B cell (primary cell): ENCODE measurements at regions not wholly inside any gene's neighbourhood (a gene's known extent, or its start where the extent isn't known, plus 50 kb on each side); places are given as distances from the start of the nearest gene placed in this dataset.

Source experiments
- ATAC-seq: fragments of 200-7000 bp; cut with Tn5 transposase; one replicate; pipeline ENCODE4 v1.10.0; 2021; ENCODE audit warnings: low read depth, mild to moderate bottlenecking, moderate number of reproducible peaks, moderate library complexity
- CTCF ChIA-PET: fragments of 350-600 bp; sonication (Branson Sonifier 250); formaldehyde crosslinking; loops from one replicate; lab custom pipeline; 2021; ENCODE audit warnings: antibody characterized with exemption, inconsistent platforms; lab: Charles Lee
- POLR2A ChIA-PET: fragments of 350-600 bp; sonication (Branson Sonifier 250); formaldehyde crosslinking; loops from one replicate; lab custom pipeline; 2021; ENCODE audit warnings: antibody characterized with exemption; lab: Charles Lee
- DNase-seq: peaks from one replicate; pipeline ENCODE4 v3.0.0; 2013
- H2AFZ ChIP-seq: 2 replicates; pipeline ENCODE4 v1.6.1; 2012; ENCODE audit warnings: mild to moderate bottlenecking, low read depth, low read length; ENCODE audit not compliant: insufficient read depth, poor library complexity, severe bottlenecking
- H3K27ac ChIP-seq, 2 donors: 1 replicate in 1 of 2; 2 replicates in 1 of 2; pipeline ENCODE4 v1.5.1; 2012 to 2013; ENCODE audit warnings: low read length in 2 of 2, mild to moderate bottlenecking in 2 of 2, moderate library complexity in 1 of 2
- H3K27me3 ChIP-seq, 4 experiments: fragments of 200-600 bp in 1 of 4; sonication (generic) in 1 of 4; replicated peaks in 1 of 4; 1 replicate in 2 of 4; 2 replicates in 2 of 4; pipeline versions ENCODE4 v1.6.1 to v1.7.0; 2013 to 2016; ENCODE audit warnings: low read length in 3 of 4, mild to moderate bottlenecking in 2 of 4, mixed read lengths in 1 of 4, moderate library complexity in 1 of 4; ENCODE audit not compliant: insufficient read depth in 4 of 4, control insufficient read depth in 3 of 4; ENCODE audit errors: control extremely low read depth in 1 of 4
- H3K36me3 ChIP-seq, 2 experiments: replicated peaks in 1 of 2; 1 replicate in 1 of 2; 2 replicates in 1 of 2; pipeline versions ENCODE4 v1.6.1 to v1.7.1; 2013; ENCODE audit warnings: low read length in 1 of 2; ENCODE audit not compliant: insufficient read depth in 2 of 2, control insufficient read depth in 1 of 2; ENCODE audit errors: control extremely low read depth in 1 of 2, extremely low read depth in 1 of 2
- H3K4me1 ChIP-seq, 2 donors: fragments of 200-600 bp in 1 of 2; sonication (generic) in 1 of 2; 1 replicate in 1 of 2; 2 replicates in 1 of 2; pipeline versions ENCODE4 v1.5.1 to v1.6.1; 2013 to 2017; ENCODE audit warnings: low read length in 2 of 2; ENCODE audit not compliant: control insufficient read depth in 2 of 2, insufficient read depth in 2 of 2
- H3K4me2 ChIP-seq: replicated peaks from 2 replicates; pipeline ENCODE3; 2012; ENCODE audit warnings: mild to moderate bottlenecking, low read depth, low read length; ENCODE audit not compliant: poor library complexity, severe bottlenecking
- H3K4me3 ChIP-seq, 5 experiments: fragments of 200-600 bp in 1 of 5; sonication (generic) in 1 of 5; 1 replicate in 3 of 5; 2 replicates in 2 of 5; pipeline versions ENCODE4 v1.5.1 to v1.7.0; 2011 to 2016; ENCODE audit warnings: low read length in 4 of 5, mild to moderate bottlenecking in 4 of 5, low read depth in 2 of 5, control low read depth in 1 of 5, moderate library complexity in 1 of 5; ENCODE audit not compliant: insufficient read depth in 1 of 5; ENCODE audit errors: control extremely low read depth in 1 of 5, extremely low read depth in 1 of 5
- H3K79me2 ChIP-seq: fragments of 200-600 bp; sonication (generic); one replicate; pipeline ENCODE4 v1.6.0; 2016; ENCODE audit warnings: low read length; ENCODE audit not compliant: control insufficient read depth, insufficient read depth
- H3K9ac ChIP-seq: fragments of 200-600 bp; sonication (generic); 2 replicates; pipeline ENCODE4 v1.6.1; 2017; ENCODE audit warnings: mild to moderate bottlenecking, low read length, moderate library complexity
- H3K9me3 ChIP-seq, 3 donors: one replicate each; pipeline versions ENCODE4 v1.6.1 to v1.7.1; 2013; ENCODE audit warnings: low read length in 2 of 3; ENCODE audit not compliant: control insufficient read depth in 2 of 3, insufficient read depth in 1 of 3; ENCODE audit errors: control extremely low read depth in 1 of 3
- H4K20me1 ChIP-seq: 2 replicates; pipeline ENCODE4 v1.6.0; 2012; ENCODE audit warnings: mild to moderate bottlenecking, low read length; ENCODE audit not compliant: insufficient read depth, control insufficient read depth, poor library complexity, severe bottlenecking
- H3K27ac Mint-ChIP-seq: one replicate; pipeline ENCODE4 v1.8.0; 2021; ENCODE audit warnings: mixed read lengths
- H3K27me3 Mint-ChIP-seq: one replicate; pipeline ENCODE4 v1.8.0; 2021; ENCODE audit warnings: mixed read lengths
- H3K4me1 Mint-ChIP-seq: one replicate; pipeline ENCODE4 v1.8.0; 2021; ENCODE audit warnings: mixed read lengths
- H3K4me3 Mint-ChIP-seq: one replicate; pipeline ENCODE4 v1.8.0; 2021; ENCODE audit warnings: mixed read lengths
- H3K9me3 Mint-ChIP-seq: one replicate; pipeline ENCODE4 v1.8.0; 2022; ENCODE audit warnings: mixed read lengths; ENCODE audit not compliant: insufficient read depth
- EZH2 ChIP-seq: IDR thresholded peaks from 2 replicates; pipeline ENCODE4 v1.6.1; 2012; ENCODE audit warnings: borderline replicate concordance, low read depth, mild to moderate bottlenecking, moderate library complexity, low read length; ENCODE audit not compliant: insufficient read depth, poor library complexity, severe bottlenecking
- WGBS: methylation state at CpG from one replicate; pipeline ENCODE4 v1.1.5; 2013; ENCODE audit warnings: missing lambda C conversion rate; ENCODE audit not compliant: insufficient coverage; 5-methylcytosine and 5-hydroxymethylcytosine counted together
- intact Hi-C: fragments of 100-400 bp; cut with micrococcal nuclease; formaldehyde crosslinking; loops from one replicate; pipeline ENCODE4 v1.10.0; 2022
- TF ChIP-seq, protein P1 (sequence below): fragments of 200-600 bp; IDR thresholded peaks from one replicate; pipeline ENCODE4 v1.8.0; 2022; ENCODE audit warnings: antibody characterized with exemption, mild to moderate bottlenecking

GRCh38 chr18:60319129-60319528 is 53.4 kb downstream of the MC4R start:
- Histone ChIP-seq H2AFZ (no peak overlapping the region), H3K36me3 (no peaks in the 10 kb centered on the region), H3K27me3 (no peaks in the 10 kb centered on the region), H3K4me1 (no peaks in the 10 kb centered on the region), H3K4me2 (no peak overlapping the region), H3K9ac (no peak overlapping the region), H3K9me3 (no peaks in the 10 kb centered on the region), H3K27ac (no peak overlapping the region), H3K79me2 (no peaks in the 10 kb centered on the region), H4K20me1 (no peaks in the 10 kb centered on the region), H3K4me3 (no peak overlapping the region)
- ATAC-seq (no peak), DNase-seq (no peak)
- Mint-ChIP-seq H3K4me3 (no peak overlapping the region), H3K27ac (no peak overlapping the region), H3K4me1 (no peaks in the 10 kb centered on the region), H3K27me3 (peaks cover 4% of the 10 kb centered on the region), H3K9me3 (no peaks in the 10 kb centered on the region)
- no peak for TF ChIP-seq EZH2
- TF ChIP-seq, protein P1, sequence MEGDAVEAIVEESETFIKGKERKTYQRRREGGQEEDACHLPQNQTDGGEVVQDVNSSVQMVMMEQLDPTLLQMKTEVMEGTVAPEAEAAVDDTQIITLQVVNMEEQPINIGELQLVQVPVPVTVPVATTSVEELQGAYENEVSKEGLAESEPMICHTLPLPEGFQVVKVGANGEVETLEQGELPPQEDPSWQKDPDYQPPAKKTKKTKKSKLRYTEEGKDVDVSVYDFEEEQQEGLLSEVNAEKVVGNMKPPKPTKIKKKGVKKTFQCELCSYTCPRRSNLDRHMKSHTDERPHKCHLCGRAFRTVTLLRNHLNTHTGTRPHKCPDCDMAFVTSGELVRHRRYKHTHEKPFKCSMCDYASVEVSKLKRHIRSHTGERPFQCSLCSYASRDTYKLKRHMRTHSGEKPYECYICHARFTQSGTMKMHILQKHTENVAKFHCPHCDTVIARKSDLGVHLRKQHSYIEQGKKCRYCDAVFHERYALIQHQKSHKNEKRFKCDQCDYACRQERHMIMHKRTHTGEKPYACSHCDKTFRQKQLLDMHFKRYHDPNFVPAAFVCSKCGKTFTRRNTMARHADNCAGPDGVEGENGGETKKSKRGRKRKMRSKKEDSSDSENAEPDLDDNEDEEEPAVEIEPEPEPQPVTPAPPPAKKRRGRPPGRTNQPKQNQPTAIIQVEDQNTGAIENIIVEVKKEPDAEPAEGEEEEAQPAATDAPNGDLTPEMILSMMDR = no peak
- ChIA-PET CTCF (no interaction called here), POLR2A (no interaction called here)
- intact Hi-C loops = no loop called here

- TF ChIP-seq, protein P1 = no peak
- TF ChIP-seq EZH2 = no peak
- H4K20me1 ChIP-seq = no peaks in the 10 kb centered on the region
Observed at GRCh38 chr18:60311676-60312360, 60.8 kb downstream of the MC4R start.

More at GRCh38 chr18:60311676-60312360, 60.8 kb downstream of the MC4R start:
- no peaks in the 10 kb centered on the region for H3K36me3 ChIP-seq
- no peaks in the 10 kb centered on the region for H3K9me3 ChIP-seq
- ChIA-PET POLR2A (no interaction called here), CTCF (no interaction called here)
- H3K79me2 ChIP-seq = no peaks in the 10 kb centered on the region
- Mint-ChIP-seq H3K4me3 (no peak overlapping the region), H3K27ac (no peak overlapping the region), H3K9me3 (no peaks in the 10 kb centered on the region), H3K27me3 (no peaks in the 10 kb centered on the region), H3K4me1 (no peaks in the 10 kb centered on the region)
- H3K27ac ChIP-seq = no peak overlapping the region
- intact Hi-C loops = no loop called here
- ATAC-seq (no peak), DNase-seq (no peak)
- no peaks in the 10 kb centered on the region for H3K4me1 ChIP-seq
- H3K4me3 ChIP-seq = no peak overlapping the region
- H3K4me2 ChIP-seq = no peak overlapping the region
- no CpG with 5 or more reads among the region's 1 CpG for WGBS
- no peaks in the 10 kb centered on the region for H3K27me3 ChIP-seq
- H2AFZ ChIP-seq = no peak overlapping the region
- H3K9ac ChIP-seq = no peak overlapping the region
